Gastroesophageal sphincter (tissue), 3 donors: ENCODE measurements at regions not wholly inside any gene's neighbourhood (a gene's known extent, or its start where the extent isn't known, plus 50 kb on each side); places are given as distances from the start of the nearest gene placed in this dataset.

ENCODE experiments used
- CTCF ChIP-seq, 4 experiments: fragments of 200-600 bp in 2 of 4; fragments of 450-650 bp in 2 of 4; sonication (generic) in 1 of 4; IDR thresholded peaks; one replicate each; pipeline ENCODE4 v1.5.1; 2017 to 2019; ENCODE audit warnings: antibody characterized with exemption in 4 of 4, mild to moderate bottlenecking in 2 of 4, moderate library complexity in 2 of 4
- EP300 ChIP-seq: sonication (generic); formaldehyde crosslinking; IDR thresholded peaks from one replicate; pipeline ENCODE4 v1.6.1; 2017; ENCODE audit warnings: antibody characterized with exemption, mild to moderate bottlenecking
- POLR2A ChIP-seq, 2 donors: fragments of 450-650 bp; IDR thresholded peaks; one replicate each; pipeline ENCODE4 v1.6.1; 2017; ENCODE audit warnings: antibody characterized with exemption in 2 of 2, mild to moderate bottlenecking in 2 of 2, moderate library complexity in 1 of 2
- POLR2AphosphoS5 ChIP-seq: sonication (generic); formaldehyde crosslinking; IDR thresholded peaks from one replicate; pipeline ENCODE4 v1.6.1; 2017; ENCODE audit warnings: antibody characterized with exemption

GRCh38 chr18:10270151-10270571, 184.3 kb upstream of the APCDD1 start:
- TF ChIP-seq CTCF (IDR thresholded peaks at IDR 0.05), result no peak
- TF ChIP-seq EP300, result no peak
- TF ChIP-seq POLR2A (IDR thresholded peaks at IDR 0.05), result no peak
- TF ChIP-seq POLR2AphosphoS5, result no peak
